HG03442 (cell line): ENCODE measurements at regions not wholly inside any gene's neighbourhood (a gene's known extent, or its start where the extent isn't known, plus 50 kb on each side); places are given as distances from the start of the nearest gene placed in this dataset.

Source experiments
- ATAC-seq: cut with Tn5 transposase; IDR thresholded peaks from one replicate; pipeline ENCODE4 v1.9.1; 2021; ENCODE audit warnings: mild to moderate bottlenecking, moderate library complexity; ENCODE audit not compliant: unreplicated experiment

DNA sequence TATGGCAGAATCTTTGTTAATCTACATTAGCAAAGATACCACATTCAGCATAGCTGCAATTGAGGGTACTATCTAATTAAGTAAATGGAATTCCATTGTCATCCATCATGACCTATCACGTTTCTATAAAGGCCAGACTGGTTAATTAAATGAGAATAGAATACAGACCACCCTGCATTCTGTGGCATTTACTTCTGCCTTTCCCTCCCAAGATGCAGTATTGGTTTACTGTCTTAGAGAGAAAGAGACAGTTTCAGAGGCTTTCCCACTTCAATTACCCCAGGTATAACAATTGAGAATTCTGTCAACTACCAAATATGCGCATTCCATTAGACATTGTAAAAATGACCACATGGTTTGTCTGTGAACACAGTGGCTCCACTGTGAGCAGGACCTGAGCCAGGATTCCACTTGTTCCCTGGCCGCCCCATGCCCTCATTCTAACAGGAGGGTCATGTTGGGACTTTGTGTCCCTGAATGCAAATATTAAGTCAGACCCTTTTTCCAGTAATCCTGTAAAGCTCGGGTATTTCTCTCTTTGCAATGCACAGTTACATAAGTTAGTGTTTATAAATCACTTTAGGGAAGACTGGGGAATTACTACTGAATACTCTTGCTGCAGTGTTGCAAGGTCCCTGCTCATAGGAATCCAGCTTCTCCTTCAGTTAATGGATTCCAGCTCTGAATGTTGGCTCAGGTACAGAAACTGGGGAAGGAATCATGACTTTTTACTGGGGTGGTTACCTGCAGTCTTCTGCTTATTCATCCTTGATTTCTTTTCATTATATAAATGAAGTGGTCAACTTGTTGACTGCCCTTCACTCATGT lies 261.0 kb downstream of the PDGFC start:
- ATAC-seq: no peak

DNA sequence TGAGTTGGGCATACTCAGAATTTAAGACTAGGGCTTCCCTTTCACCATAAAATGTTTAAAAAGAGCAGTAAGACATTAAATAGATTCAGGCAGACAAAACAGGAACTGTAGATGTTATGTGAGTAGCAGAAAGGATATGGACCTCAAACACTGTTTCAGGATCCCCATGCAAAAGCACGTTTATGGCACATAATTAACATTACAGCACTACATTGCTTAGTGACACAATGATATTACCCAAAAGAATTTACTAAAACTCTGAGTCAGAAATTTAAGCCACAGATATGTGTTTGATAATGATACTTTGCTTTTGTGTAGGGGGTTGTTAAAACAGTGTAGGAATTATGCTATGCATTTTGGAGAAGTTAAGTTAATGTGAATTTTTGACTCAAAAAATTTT lies 266.3 kb downstream of the PDGFC start:
- ATAC-seq: no peak

DNA sequence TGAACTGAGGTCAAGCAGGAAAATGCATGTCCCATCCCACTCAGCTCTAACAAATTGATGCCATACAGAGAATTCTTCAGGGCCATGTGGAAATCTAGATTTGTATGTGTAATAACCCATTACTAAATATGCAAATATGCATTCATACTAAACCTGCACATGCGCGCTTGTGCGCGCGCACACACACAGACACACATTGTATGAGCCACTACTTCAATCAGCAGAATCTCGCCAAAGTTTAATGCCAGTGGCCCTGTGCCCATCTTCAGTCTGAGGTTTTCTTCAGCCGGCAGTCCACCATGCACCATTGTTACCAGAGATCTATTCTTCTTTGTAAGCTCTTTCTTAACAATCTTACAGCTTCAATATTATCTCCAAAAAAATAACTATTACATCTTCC lies 276.4 kb downstream of the PDGFC start:
- ATAC-seq: no peak

DNA sequence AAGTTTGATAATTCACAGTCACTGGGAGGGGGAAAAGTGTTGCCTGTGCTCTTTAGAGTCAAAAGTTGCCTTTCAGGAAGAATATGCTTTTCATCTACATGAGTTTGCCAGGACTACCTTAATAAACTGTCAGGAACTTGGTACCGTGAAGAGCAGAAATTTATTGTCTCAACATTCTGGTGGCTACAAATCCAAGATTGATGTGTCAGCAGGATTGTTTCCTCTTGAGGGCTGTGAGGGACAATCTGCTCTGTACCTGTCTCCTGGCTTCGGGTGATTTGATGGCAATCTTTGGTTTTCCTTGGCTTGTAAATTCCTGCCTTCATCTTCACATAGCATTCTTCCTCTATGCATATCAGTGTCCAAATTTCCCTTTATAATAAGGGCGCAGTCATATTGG lies 277.2 kb downstream of the PDGFC start:
- no peak for ATAC-seq

DNA sequence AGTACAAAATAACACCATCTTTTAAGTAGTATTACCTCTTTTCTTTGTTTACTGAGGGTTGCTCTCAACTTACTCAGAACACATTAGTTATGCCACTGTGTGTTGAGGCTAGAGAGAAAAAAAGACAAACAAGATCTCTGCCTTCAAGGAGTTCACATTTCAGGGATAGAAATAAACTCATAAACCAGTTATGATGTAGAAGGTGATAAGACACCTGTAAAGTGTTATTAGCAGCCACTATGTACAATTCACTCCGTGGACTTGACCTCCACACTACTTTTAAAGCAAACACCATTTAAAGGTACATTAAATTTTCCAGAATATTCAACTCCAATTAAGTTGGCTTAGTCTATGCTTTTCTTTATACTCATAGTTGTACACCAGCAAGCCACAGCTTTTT lies 278.0 kb downstream of the PDGFC start:
- ATAC-seq: no peak

DNA sequence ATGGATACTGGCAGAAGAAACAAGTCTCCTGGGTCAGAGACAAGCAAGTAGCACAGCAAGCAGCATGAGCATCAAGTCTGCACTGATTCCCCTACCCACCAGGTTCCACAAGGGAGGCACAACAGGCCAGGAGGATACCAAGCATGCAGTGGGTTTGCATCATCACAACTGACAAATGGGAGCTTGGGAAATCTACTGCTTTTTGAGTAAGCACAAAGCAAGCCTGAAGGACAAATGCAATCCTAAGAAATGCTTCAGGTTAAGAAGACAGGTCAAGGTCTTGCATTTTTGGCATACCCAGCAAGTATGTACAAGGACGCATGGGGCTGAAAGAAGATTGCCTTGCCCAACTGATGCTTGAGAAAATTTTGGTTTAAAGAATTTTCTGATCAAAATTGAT lies 279.6 kb downstream of the PDGFC start:
- no peak for ATAC-seq

DNA sequence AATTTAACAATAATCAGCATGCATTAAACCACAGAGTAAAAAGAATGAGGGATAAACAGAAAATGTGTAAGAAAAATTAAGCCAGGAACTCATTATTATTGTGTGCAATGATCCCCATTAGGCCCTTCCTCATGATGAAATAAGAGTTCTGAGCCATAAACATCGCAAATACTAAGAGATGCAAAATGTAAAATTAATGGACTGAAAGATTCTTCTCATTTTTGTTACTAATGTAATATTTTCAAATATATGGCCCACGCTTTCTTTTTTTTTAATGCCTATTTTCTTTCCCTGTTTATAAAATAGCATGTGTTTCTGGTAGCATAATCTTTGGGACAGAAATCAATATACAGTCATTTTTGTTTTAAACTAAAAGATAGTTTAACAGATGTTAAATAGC lies 281.0 kb downstream of the PDGFC start:
- ATAC-seq: no peak

DNA sequence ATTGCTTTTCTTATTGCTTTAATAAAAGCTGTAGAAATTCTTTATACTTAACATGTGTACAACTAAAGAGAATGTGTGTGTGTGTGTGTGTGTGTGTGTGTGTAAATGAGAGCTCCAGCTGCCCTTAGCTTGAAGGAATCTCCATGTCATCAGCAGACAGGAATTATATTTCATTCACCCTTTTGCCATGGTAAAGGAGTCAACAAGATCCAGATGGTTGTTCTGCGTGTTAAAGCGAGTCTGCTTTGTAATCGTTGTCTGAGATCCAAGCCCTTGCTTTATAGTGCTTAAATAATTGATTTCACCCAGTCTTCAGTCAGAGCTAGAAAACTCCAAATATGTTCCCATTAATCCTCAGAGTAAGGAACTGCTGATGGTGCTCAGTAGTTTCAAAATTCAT lies 285.5 kb downstream of the PDGFC start:
- no peak for ATAC-seq

DNA sequence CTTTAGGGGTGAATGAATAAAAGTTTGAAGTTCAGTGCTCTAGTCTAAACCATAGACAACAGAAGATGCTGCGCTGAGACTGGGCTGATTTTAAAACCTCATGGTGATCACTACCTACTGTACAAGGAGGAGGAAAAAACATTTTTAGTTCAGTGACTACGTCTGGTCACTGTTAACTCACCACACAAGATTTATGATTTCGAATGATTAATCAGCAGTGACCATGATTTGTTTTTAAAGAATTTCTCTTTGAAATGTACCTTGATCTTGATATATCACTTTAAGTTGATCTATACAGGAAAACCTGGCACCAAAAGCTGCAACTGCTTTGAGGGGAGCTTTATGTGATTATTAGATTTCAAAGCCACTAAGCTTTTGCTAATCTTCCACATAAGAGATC lies 286.3 kb downstream of the PDGFC start:
- ATAC-seq: no peak

DNA sequence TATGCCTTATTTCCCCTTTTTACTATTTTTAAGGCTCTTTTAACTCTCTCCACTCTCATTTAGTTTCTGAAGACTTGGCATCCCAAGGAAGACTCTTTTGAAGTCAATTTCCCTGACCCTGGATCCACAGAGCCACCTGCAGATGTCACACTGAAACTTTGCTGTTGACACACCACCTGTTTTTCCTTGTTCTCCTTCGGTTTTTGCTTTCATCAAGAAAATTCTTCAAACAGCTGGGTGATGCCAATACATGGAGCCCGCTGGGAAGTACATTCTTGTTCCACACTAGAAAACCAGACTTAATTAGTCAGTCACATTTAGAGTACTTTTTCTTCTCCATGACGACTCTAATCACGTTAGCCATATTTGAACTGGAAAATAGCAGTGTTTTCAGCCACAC lies 293.9 kb downstream of the PDGFC start:
- no peak for ATAC-seq

DNA sequence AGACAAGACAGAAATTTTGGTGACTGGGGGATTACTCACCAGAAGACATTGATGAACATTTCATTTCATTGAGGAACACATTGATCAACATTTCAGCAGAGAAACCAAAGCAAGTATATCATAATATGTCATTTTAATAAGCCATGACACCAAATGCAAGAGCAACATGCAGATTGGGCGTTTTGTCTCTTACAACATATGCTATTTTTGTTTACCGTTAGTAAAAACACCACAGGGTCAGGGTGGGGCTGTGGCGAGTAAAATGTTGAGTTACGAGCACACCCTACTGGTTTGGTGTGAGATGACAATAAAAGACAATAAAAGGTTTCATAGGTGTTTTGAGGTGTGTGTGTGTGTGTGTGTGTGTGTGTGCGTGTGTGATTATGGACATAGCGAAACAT lies 294.5 kb downstream of the PDGFC start:
- peak; percentile 82 for ATAC-seq

DNA sequence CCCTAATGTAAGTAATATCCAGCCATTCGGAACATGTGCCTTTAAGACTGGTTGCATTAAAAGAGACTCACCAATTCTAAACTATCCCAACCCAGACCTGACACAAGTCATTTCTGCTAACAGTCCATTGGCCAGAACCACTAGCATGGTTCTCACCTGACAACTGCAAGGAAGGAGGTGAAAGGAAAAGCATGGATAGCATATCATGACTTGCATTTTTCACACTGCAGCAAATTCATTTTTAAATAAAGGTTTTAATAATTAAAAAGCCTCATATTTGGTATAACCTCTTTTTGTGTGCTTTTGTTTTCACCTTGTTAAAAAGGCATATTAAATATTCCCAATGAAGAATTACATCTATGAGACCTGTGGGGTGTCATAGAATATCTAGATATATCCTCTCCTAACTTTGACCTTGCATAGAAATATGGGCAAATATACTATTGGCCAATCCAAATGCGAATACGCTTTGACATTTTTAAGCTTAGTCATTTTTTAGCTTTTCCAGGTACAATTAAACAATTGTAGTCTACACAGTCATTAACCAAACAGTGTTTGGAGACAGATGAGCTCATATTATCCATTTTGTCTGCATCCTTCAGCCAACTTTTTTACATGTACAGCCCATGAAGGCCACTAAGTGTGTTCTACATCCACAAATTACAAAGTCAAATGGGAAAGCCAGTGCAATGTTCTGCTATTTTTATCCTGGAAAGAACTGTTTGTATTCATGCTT lies 295.3 kb downstream of the PDGFC start:
- ATAC-seq: no peak

DNA sequence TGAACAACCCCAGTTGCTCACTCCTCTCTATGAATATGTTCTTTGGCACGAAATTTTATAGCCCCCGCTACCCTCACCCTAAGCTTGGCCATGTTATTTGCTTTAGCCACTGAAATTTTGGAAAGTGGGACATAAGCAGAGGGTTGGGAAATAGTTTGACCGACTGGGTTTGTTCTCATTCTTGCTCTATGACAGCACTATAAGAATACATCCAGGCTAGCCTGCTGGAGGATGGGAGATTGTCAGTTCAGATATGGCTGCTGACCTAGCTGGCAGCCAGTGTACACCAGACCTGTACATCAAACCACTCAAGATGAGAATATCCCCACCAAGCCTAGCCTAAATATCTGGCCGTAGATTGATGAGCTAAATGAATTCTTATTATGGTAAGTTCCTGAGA lies 298.1 kb downstream of the PDGFC start:
- no peak for ATAC-seq

DNA sequence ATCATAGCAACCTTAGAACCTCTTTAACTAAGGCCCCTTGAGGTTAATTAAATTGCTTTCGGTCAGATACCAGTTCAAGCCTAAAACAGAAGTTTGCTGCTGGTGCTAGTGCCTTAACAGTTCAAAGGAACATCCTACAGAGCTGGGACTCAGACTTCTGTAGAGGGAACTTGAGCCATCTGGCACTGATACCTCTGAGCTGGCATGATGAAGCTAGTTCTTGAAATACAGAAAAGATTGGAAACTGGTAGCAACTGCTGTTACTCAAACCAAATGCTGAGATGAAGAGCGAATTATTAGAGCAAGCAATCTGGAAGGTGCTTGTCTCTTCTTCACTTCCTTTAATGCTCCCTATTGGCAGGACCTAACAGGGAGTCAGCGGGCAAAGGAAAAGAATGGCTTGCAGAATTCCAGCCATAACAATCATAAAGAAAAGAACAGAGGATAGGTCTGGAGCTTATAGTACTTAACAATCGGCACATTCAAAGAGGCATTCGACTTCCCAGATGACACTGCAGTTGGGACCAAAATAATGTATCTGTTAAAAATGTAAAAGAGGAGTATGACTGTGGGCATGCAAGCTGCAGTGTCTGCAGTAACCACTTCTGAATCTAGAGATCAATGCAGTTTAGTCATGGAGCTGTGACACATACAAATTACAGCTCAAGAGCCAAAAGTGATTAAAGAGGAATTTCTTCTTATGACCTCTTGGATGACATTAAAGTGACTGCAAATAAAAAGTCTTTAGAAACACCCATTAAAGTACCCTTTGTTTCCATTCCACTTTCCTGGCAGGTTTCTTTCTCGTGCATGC lies 298.9 kb downstream of the PDGFC start:
- ATAC-seq: no peak

DNA sequence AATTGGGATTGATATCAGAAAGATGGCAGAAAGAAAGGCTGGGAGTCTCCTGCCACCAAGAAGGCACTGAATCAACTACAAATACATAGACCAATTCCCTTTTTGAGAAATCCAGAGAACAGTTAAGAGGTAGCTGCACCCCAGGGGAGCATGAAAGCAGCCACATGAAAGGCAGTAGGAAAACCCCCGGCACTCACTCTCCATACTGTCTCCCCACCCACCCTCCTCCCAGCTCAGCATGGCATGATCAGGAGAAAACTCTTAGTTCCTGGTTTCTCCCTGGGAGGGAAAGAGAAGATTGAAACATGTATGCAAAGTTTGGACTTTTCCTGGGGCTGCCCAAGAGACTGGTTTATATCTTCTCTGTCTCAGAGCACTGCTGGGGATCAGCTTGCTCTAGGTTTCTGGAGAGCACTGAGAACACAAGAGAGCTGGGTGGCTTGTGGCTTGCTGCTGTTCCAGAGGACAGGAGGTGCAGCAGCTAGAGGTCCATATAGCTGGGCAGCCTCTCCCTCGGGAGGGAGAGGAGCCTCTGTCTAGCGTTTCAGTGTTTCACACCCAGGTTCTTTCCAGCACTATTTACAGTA lies 305.7 kb downstream of the PDGFC start:
- no peak for ATAC-seq

DNA sequence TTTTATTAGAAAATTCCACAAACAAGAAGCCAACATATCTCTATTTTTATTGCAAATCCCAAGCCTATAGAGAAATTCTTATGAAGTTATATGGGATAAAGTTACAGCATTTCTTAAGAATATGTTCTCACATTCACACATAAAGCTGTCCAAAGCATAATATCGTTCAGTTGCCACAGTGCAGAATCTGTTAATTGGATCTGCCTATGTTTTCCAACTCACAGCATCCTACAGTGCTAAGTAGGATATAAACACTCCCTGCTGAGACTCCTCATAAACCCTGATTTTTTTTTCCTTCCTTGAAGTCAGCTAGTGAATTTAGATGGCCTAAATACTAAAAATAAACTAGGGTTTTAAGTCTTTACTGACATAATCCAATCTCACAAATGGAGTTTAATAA lies 307.9 kb downstream of the PDGFC start:
- ATAC-seq: no peak

DNA sequence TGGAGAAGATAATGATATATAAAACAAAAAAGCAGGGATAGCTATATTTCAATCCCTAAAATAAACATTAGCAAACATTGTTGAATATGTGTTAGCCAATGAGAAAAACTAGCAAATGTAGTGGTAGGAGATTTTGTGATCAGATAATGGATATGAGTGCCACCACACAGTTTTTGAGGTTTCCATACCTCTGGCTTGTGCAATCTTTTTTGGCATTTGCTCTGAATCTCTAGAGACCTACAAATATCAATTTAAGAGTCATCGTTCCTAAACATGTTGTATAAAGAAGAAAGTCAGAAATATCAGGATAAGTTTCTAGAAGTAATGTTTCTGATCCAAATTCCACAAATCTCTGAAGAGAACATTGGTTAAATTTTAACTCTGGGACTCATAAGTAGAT lies 308.7 kb downstream of the PDGFC start:
- no peak for ATAC-seq

DNA sequence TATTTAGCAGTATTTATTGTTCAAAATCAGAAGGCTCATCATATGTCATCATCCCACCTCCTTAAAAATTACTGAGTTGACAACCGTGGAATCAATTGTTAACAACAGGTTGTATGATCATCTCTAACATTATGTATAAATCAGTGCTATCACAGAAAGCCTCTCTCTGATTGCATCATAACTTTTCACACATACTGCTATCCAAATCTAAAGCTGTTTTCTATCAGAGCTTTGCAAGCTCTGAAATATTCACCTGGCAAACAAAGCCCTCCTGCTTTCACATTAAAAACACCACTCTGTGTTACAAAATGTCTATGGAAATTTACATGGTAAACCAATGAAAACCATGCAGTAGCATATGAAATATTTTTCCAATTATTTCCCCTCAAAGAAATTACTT lies 310.0 kb downstream of the PDGFC start:
- no peak for ATAC-seq

DNA sequence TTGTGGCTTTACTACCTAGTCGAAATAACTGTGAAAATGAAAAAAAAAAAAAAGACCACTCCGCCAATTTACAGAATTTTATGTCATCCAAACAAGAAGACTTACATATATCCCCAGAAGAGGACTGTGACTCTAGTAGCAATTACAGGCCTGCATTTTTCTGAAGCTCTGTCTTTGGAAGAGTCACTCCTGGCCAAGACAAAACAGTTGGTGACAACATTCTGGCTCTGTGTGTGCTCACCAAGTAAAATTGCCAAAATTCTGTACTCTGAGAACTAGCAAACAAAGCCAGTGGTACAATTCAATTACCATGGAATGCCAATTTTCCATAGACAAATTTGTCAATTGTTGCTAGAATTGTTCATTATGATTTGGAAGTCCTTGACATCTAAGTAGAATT lies 311.1 kb downstream of the PDGFC start:
- ATAC-seq: no peak

DNA sequence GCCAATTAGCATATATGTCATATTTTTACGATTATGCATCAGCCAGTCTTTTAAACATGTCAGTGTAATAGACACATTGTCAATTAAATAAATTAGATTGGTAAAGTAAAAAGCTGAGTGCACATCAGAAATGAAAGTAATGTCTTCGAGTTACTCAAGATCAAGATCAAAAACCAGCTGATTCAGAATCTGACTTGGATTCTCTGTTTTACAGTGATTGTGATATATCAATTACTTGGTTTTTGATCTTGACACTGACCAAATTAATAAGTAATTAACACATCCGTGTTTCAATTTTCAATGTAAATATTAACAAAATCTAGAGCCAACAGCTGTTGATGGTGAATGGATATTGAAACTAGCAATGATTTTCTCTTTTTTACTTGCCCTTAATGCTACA lies 311.6 kb downstream of the PDGFC start:
- no peak for ATAC-seq

DNA sequence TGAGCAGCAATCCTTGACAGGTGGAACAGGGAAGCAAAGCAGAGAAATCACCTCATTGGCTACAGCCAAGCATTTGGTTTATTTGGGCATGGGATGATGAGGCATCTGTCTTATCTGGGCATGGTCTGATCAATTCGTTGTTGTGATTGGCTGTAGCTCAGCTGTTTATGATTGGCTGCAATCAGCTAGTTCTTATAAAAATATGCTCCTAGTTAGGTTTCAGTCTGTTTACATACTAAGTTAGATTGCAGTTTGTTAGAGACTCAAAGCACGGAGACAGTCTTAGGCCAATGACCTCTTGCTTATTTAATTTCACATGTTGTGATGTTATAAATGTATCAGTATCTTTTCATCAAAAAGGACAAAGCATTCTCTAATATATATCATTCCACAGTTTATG lies 312.0 kb downstream of the PDGFC start:
- no peak for ATAC-seq
